IPS-15b (cell line): ENCODE measurements at regions not wholly inside any gene's neighbourhood (a gene's known extent, or its start where the extent isn't known, plus 50 kb on each side); places are given as distances from the start of the nearest gene placed in this dataset.

Experiments
- H3K27me3 ChIP-seq: one replicate; pipeline ENCODE4 v1.6.1; 2013; ENCODE audit warnings: low read length; ENCODE audit not compliant: control insufficient read depth, insufficient read depth
- H3K36me3 ChIP-seq: one replicate; pipeline ENCODE4 v1.6.1; 2013; ENCODE audit warnings: low read length; ENCODE audit not compliant: control insufficient read depth, insufficient read depth
- H3K4me1 ChIP-seq: one replicate; pipeline ENCODE4 v1.6.1; 2013; ENCODE audit warnings: mild to moderate bottlenecking, low read length; ENCODE audit not compliant: control insufficient read depth, insufficient read depth
- H3K4me3 ChIP-seq: one replicate; pipeline ENCODE4 v1.5.1; 2013; ENCODE audit warnings: low read depth, low read length
- H3K9ac ChIP-seq: one replicate; pipeline ENCODE4 v1.6.1; 2013; ENCODE audit warnings: low read depth, mild to moderate bottlenecking, low read length
- H3K9me3 ChIP-seq: one replicate; pipeline ENCODE4 v1.6.1; 2013; ENCODE audit warnings: mild to moderate bottlenecking, low read length; ENCODE audit not compliant: control insufficient read depth, insufficient read depth

DNA sequence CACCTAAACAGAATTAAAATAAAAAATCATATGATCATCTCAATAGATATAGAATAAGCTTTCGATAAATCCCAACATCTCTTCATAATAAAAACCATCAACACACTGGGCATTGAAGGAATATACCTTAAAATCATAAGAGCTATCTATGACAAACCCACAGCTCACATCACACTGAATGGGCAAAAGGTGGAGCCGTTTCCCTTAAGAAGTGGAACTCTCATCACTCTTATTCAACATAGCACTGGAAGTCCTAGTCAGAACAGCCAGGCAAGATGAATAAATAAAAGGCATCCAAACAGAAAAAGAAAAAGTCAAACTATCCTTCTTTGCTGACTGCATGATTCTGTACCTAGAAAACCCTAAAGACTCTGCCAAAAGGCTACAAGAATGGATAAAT, 510.3 kb downstream of the ZNF804A start:
- no peaks in the 10 kb centered on the region for H3K36me3 ChIP-seq
- no peaks in the 10 kb centered on the region for H3K9me3 ChIP-seq
- H3K27me3 ChIP-seq: no peaks in the 10 kb centered on the region
- H3K4me1 ChIP-seq: no peaks in the 10 kb centered on the region
- H3K4me3 ChIP-seq: no peak overlapping the region
- H3K9ac ChIP-seq: no peak overlapping the region

- no peaks in the 10 kb centered on the region for H3K4me1 ChIP-seq
- H3K9me3 ChIP-seq: no peaks in the 10 kb centered on the region
- no peaks in the 10 kb centered on the region for H3K27me3 ChIP-seq
- H3K36me3 ChIP-seq: no peaks in the 10 kb centered on the region
- no peak overlapping the region for H3K4me3 ChIP-seq
- H3K9ac ChIP-seq: no peak overlapping the region
Observed at GRCh38 chr2:185127412-185127811, 529.1 kb downstream of the ZNF804A start.

GRCh38 chr2:185128346-185128745, 530.0 kb downstream of the ZNF804A start:
- Histone ChIP-seq H3K36me3 (no peaks in the 10 kb centered on the region), H3K4me1 (no peaks in the 10 kb centered on the region), H3K9me3 (no peaks in the 10 kb centered on the region), H3K9ac (no peak overlapping the region), H3K27me3 (no peaks in the 10 kb centered on the region), H3K4me3 (no peak overlapping the region)

- Histone ChIP-seq H3K4me1 (no peaks in the 10 kb centered on the region), H3K9me3 (no peaks in the 10 kb centered on the region), H3K36me3 (no peaks in the 10 kb centered on the region), H3K27me3 (no peaks in the 10 kb centered on the region), H3K4me3 (no peak overlapping the region), H3K9ac (no peak overlapping the region)
Observed at GRCh38 chr2:185128996-185129395, 530.7 kb downstream of the ZNF804A start.

GRCh38 chr2:185130685-185131084, 532.4 kb downstream of the ZNF804A start:
- no peaks in the 10 kb centered on the region for H3K4me1 ChIP-seq
- H3K9me3 ChIP-seq: no peaks in the 10 kb centered on the region
- H3K9ac ChIP-seq: no peak overlapping the region
- H3K27me3 ChIP-seq: no peaks in the 10 kb centered on the region
- H3K36me3 ChIP-seq: no peaks in the 10 kb centered on the region
- H3K4me3 ChIP-seq: no peak overlapping the region

- H3K4me1 ChIP-seq: no peaks in the 10 kb centered on the region
- H3K27me3 ChIP-seq: no peaks in the 10 kb centered on the region
- H3K9me3 ChIP-seq: no peaks in the 10 kb centered on the region
Observed at GRCh38 chr2:185132501-185133041, 534.2 kb downstream of the ZNF804A start.

DNA sequence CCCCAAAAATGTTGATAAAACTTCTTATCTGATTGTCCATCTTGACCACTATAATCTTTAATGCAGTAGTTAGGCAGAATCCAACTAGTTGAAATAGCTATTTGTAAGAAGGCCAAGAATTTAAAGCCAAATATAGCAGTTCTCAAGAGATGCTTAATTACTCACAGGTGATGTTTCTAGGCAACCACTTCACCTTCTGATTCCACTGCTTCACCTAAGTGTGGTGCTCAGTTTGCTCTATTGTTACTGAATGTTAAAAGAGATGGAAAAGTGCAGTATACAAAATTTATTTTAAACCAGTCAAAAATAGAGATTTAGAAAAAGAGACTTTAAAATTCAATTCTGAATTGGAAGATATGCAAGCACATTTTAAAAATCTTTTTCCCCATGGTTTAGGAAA, 539.4 kb downstream of the ZNF804A start:
- Histone ChIP-seq H3K4me1 (no peaks in the 10 kb centered on the region), H3K36me3 (no peaks in the 10 kb centered on the region), H3K4me3 (no peak overlapping the region), H3K9me3 (no peaks in the 10 kb centered on the region), H3K27me3 (no peaks in the 10 kb centered on the region), H3K9ac (no peak overlapping the region)

More at GRCh38 chr2:185132501-185133041, 534.2 kb downstream of the ZNF804A start:
- H3K4me3 ChIP-seq: no peak overlapping the region
- H3K36me3 ChIP-seq: no peaks in the 10 kb centered on the region
- no peak overlapping the region for H3K9ac ChIP-seq

DNA sequence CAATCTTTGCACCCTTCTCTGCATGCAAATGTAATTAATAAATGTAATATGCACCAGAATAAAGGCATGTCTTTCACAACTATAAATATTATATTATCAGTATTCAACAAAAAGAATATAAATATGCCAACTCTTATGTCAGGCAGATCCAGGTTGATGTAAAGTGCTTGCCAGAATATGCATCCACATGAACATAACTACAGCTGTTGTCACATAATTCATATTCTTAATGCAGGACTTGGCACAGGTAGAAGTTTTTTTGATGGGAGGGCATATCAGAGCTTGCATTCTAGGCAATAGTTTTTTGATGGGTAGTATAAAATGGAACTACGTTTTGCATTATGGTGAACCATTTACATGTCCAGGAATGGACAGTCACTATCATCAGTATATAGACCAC, 544.3 kb downstream of the ZNF804A start:
- Histone ChIP-seq H3K9ac (no peak overlapping the region), H3K36me3 (no peaks in the 10 kb centered on the region), H3K4me1 (no peaks in the 10 kb centered on the region), H3K9me3 (no peaks in the 10 kb centered on the region), H3K27me3 (no peaks in the 10 kb centered on the region), H3K4me3 (no peak overlapping the region)

- H3K9ac ChIP-seq: no peak overlapping the region
- H3K4me1 ChIP-seq: no peaks in the 10 kb centered on the region
- no peaks in the 10 kb centered on the region for H3K9me3 ChIP-seq
- H3K36me3 ChIP-seq: no peaks in the 10 kb centered on the region
- H3K4me3 ChIP-seq: no peak overlapping the region
- H3K27me3 ChIP-seq: no peaks in the 10 kb centered on the region
Observed at GRCh38 chr2:185144159-185144919, 546.0 kb downstream of the ZNF804A start.

DNA sequence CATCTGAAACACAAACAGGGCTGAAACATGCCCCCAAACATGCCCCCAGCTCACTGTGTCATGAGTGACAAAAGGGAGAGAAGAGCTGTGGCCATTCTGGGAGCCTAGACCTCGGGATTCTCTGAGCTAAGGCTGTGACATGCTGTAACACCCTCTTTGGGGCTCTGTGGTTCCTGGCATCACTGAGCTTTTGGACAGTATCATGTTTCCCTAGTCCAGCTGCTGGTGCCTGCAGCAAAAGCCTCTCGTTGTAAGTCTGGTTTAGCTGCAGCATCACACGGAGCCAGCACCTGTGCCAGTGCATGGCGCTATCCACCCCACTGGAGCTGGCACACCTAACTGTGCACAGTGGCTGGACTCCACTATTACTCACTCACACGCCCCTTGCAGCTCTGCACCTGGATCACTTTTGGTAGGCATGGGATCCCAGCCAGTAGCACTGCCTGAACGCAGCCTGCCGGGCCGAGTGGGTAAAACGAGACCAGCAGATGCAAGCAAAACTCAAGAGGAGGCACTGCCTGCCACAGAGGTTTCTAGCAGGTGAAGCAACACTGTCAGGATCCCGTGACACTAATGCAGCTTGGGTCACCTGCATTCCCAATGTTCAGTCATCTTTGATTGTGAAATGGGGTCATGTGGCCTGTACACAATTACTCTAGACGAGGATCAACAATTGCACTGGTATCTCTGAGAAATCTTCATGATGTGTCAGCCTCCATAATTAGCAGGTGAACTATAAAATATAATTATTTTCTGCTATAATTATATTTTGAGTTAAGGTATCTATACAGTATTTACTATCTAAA, 547.2 kb downstream of the ZNF804A start:
- no peak overlapping the region for H3K4me3 ChIP-seq
- H3K9ac ChIP-seq: no peak overlapping the region
- H3K4me1 ChIP-seq: no peaks in the 10 kb centered on the region
- H3K9me3 ChIP-seq: no peaks in the 10 kb centered on the region
- no peaks in the 10 kb centered on the region for H3K36me3 ChIP-seq
- no peaks in the 10 kb centered on the region for H3K27me3 ChIP-seq

DNA sequence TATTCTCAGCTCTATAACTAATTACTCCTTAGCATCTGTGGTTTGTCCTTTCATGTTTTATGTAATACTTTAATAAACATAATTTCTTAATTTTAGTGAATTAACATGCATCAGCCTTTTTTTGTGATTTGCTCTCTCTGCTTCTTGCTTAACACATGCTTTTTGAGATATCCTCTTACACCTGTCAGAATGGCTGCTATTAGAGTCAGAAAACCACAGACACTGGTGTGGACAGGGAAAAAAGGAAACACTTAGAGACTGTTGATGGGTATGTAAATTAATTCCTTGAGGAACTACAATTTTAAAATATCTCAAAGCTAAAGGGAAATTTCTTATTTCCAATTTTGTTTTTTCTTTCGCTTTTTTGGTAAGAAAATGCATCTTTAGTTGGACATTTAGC, 549.0 kb downstream of the ZNF804A start:
- Histone ChIP-seq H3K9me3 (no peaks in the 10 kb centered on the region), H3K4me3 (no peak overlapping the region), H3K27me3 (no peaks in the 10 kb centered on the region), H3K36me3 (no peaks in the 10 kb centered on the region), H3K9ac (no peak overlapping the region), H3K4me1 (no peaks in the 10 kb centered on the region)

DNA sequence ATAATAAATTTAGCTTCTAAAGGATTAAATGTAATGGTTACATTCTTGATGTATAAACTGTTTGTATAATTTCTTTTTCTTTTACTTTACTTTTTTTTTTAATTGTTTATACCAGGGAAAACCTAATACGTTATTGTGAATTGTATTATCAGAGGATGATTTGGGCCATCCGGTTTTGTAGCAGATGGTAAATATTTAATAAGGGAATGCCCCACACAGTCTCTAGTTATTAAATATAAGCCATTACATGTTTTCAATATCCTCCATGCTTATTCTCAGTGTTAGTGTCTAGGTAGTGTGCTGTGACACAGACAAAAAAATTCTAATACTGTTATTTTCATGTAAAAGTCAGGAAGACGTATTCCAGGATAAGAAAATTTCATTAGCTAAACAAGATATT, 553.9 kb downstream of the ZNF804A start:
- Histone ChIP-seq H3K9ac (no peak overlapping the region), H3K4me3 (no peak overlapping the region), H3K4me1 (no peaks in the 10 kb centered on the region), H3K27me3 (no peaks in the 10 kb centered on the region), H3K36me3 (no peaks in the 10 kb centered on the region), H3K9me3 (no peaks in the 10 kb centered on the region)
